ENCODE measurements at regions not wholly inside any gene's neighbourhood (a gene's known extent, or its start where the extent isn't known, plus 50 kb on each side); places are given as distances from the start of the nearest gene placed in this dataset.

DNA sequence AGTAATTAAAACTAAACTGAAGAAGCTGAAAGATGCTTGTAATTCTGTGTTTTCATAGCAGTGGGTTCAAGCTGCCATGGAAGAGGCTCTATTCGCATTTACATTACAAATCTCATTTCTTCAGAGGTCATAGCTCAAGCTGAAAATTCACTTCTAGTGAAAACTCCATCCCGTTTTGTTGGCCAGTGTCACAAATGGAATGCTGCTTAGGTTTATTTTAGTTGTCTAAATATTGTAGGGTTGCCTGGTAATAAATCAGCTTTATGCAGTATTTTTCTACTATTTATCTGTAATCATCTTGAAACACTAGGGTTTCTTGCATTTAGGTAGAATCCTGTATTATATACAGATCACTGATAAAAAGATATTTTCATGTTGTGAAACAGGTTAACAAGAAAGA is 240.6 kb downstream of the PTBP2 start:
- H3K4me1 ChIP-seq (ENCODE audit: control insufficient read depth, insufficient read depth, low read length, poor library complexity, severe bottlenecking) = no peaks in the 10 kb centered on the region
- no peaks in the 10 kb centered on the region for H3K9me3 ChIP-seq (ENCODE audit: control insufficient read depth, low read length)
- no peak for DNase-seq
- H3K27ac ChIP-seq (ENCODE audit: insufficient read depth, low read length, poor library complexity, severe bottlenecking) = no peak overlapping the region
- no peaks in the 10 kb centered on the region for H3K36me3 ChIP-seq (ENCODE audit: control insufficient read depth, insufficient read depth, low read length)
- no peak overlapping the region for H3K4me3 ChIP-seq (ENCODE audit: insufficient read depth, low read depth, low read length, poor library complexity, severe bottlenecking)
- H3K27me3 ChIP-seq (replicated peaks; ENCODE audit: control insufficient read depth, insufficient read depth, low read length, poor library complexity, severe bottlenecking) = no peaks in the 10 kb centered on the region

DNA sequence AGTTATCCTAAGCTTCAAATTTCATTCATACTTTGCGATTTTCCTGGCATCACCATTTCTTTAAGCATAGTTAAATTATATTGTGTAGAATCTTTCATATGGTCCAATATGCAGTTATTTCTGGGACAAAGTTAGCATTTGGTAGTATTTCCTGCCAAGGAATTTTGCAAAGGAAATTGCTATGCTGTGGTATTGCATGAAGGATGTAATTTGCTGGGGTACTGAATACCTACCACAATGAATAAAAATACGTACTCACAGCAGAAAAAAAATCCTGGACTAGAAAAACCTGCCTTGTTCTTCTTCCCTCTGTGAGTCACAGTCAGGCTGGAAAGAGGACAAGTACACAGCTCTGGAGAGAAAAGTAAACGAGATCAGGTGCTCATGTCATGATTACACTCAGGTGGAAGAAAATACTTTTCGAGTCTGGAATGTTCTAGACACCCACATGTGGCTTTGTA is 241.2 kb downstream of the PTBP2 start:
- H3K4me3 ChIP-seq (ENCODE audit: insufficient read depth, low read depth, low read length, poor library complexity, severe bottlenecking) = no peak overlapping the region
- no peaks in the 10 kb centered on the region for H3K4me1 ChIP-seq (ENCODE audit: control insufficient read depth, insufficient read depth, low read length, poor library complexity, severe bottlenecking)
- no peak overlapping the region for H3K27ac ChIP-seq (ENCODE audit: insufficient read depth, low read length, poor library complexity, severe bottlenecking)
- no peaks in the 10 kb centered on the region for H3K9me3 ChIP-seq (ENCODE audit: control insufficient read depth, low read length)
- H3K27me3 ChIP-seq (replicated peaks; ENCODE audit: control insufficient read depth, insufficient read depth, low read length, poor library complexity, severe bottlenecking) = no peaks in the 10 kb centered on the region
- H3K36me3 ChIP-seq (ENCODE audit: control insufficient read depth, insufficient read depth, low read length) = no peaks in the 10 kb centered on the region
- DNase-seq = no peak

- Histone ChIP-seq H3K9me3 (ENCODE audit: control insufficient read depth, low read length) (no peaks in the 10 kb centered on the region), H3K4me3 (ENCODE audit: insufficient read depth, low read depth, low read length, poor library complexity, severe bottlenecking) (no peak overlapping the region), H3K4me1 (ENCODE audit: control insufficient read depth, insufficient read depth, low read length, poor library complexity, severe bottlenecking) (no peaks in the 10 kb centered on the region), H3K27me3 (replicated peaks; ENCODE audit: control insufficient read depth, insufficient read depth, low read length, poor library complexity, severe bottlenecking) (no peaks in the 10 kb centered on the region), H3K36me3 (ENCODE audit: control insufficient read depth, insufficient read depth, low read length) (no peaks in the 10 kb centered on the region), H3K27ac (ENCODE audit: insufficient read depth, low read length, poor library complexity, severe bottlenecking) (no peak overlapping the region)
- DNase-seq = no peak
Measured at GRCh38 chr1:96964761-96965160, 243.2 kb downstream of the PTBP2 start.

GRCh38 chr1:96966536-96967138 is 245.1 kb downstream of the PTBP2 start:
- Histone ChIP-seq H3K27me3 (replicated peaks; ENCODE audit: control insufficient read depth, insufficient read depth, low read length, poor library complexity, severe bottlenecking) (no peaks in the 10 kb centered on the region), H3K9me3 (ENCODE audit: control insufficient read depth, low read length) (no peaks in the 10 kb centered on the region), H3K36me3 (ENCODE audit: control insufficient read depth, insufficient read depth, low read length) (no peaks in the 10 kb centered on the region), H3K4me3 (ENCODE audit: insufficient read depth, low read depth, low read length, poor library complexity, severe bottlenecking) (no peak overlapping the region), H3K27ac (ENCODE audit: insufficient read depth, low read length, poor library complexity, severe bottlenecking) (no peak overlapping the region), H3K4me1 (ENCODE audit: control insufficient read depth, insufficient read depth, low read length, poor library complexity, severe bottlenecking) (no peaks in the 10 kb centered on the region)
- peak; percentile 37 to 62 (median 41) for DNase-seq

DNA sequence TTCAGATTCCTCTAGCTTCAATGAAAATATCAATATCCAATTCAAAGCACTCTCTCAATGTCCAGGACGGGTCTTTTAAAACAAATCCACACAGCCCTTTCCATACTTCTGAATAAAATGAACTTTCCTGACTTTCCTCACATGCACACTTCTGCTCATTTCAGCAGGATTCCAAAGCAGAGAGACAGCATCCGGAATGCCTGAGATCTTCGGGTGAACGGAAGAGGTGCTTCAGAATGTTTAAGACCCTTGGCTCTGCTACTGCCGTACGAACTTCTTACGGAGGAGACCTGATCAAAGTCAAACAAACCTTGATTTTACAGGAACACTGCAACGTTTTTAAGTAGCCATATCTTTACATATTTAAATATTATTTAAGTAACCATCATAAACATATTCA is 245.7 kb downstream of the PTBP2 start:
- no peak overlapping the region for H3K4me3 ChIP-seq (ENCODE audit: insufficient read depth, low read depth, low read length, poor library complexity, severe bottlenecking)
- H3K9me3 ChIP-seq (ENCODE audit: control insufficient read depth, low read length) = no peaks in the 10 kb centered on the region
- H3K27ac ChIP-seq (ENCODE audit: insufficient read depth, low read length, poor library complexity, severe bottlenecking) = no peak overlapping the region
- no peaks in the 10 kb centered on the region for H3K36me3 ChIP-seq (ENCODE audit: control insufficient read depth, insufficient read depth, low read length)
- no peak for DNase-seq
- H3K4me1 ChIP-seq (ENCODE audit: control insufficient read depth, insufficient read depth, low read length, poor library complexity, severe bottlenecking) = no peaks in the 10 kb centered on the region
- no peaks in the 10 kb centered on the region for H3K27me3 ChIP-seq (replicated peaks; ENCODE audit: control insufficient read depth, insufficient read depth, low read length, poor library complexity, severe bottlenecking)

- Histone ChIP-seq H3K27me3 (replicated peaks; ENCODE audit: control insufficient read depth, insufficient read depth, low read length, poor library complexity, severe bottlenecking) (no peaks in the 10 kb centered on the region), H3K4me3 (ENCODE audit: insufficient read depth, low read depth, low read length, poor library complexity, severe bottlenecking) (no peak overlapping the region), H3K9me3 (ENCODE audit: control insufficient read depth, low read length) (no peaks in the 10 kb centered on the region), H3K36me3 (ENCODE audit: control insufficient read depth, insufficient read depth, low read length) (no peaks in the 10 kb centered on the region), H3K27ac (ENCODE audit: insufficient read depth, low read length, poor library complexity, severe bottlenecking) (no peak overlapping the region), H3K4me1 (ENCODE audit: control insufficient read depth, insufficient read depth, low read length, poor library complexity, severe bottlenecking) (no peaks in the 10 kb centered on the region)
- DNase-seq = no peak
Measured at GRCh38 chr1:96968541-96968940, 247.0 kb downstream of the PTBP2 start.

- H3K4me1 ChIP-seq (ENCODE audit: control insufficient read depth, insufficient read depth, low read length, poor library complexity, severe bottlenecking) = no peaks in the 10 kb centered on the region
- DNase-seq = no peak
- H3K9me3 ChIP-seq (ENCODE audit: control insufficient read depth, low read length) = no peaks in the 10 kb centered on the region
- no peaks in the 10 kb centered on the region for H3K27me3 ChIP-seq (replicated peaks; ENCODE audit: control insufficient read depth, insufficient read depth, low read length, poor library complexity, severe bottlenecking)
- no peak overlapping the region for H3K4me3 ChIP-seq (ENCODE audit: insufficient read depth, low read depth, low read length, poor library complexity, severe bottlenecking)
- H3K36me3 ChIP-seq (ENCODE audit: control insufficient read depth, insufficient read depth, low read length) = no peaks in the 10 kb centered on the region
- no peak overlapping the region for H3K27ac ChIP-seq (ENCODE audit: insufficient read depth, low read length, poor library complexity, severe bottlenecking)
Measured at GRCh38 chr1:96968983-96969382, 247.4 kb downstream of the PTBP2 start.

DNA sequence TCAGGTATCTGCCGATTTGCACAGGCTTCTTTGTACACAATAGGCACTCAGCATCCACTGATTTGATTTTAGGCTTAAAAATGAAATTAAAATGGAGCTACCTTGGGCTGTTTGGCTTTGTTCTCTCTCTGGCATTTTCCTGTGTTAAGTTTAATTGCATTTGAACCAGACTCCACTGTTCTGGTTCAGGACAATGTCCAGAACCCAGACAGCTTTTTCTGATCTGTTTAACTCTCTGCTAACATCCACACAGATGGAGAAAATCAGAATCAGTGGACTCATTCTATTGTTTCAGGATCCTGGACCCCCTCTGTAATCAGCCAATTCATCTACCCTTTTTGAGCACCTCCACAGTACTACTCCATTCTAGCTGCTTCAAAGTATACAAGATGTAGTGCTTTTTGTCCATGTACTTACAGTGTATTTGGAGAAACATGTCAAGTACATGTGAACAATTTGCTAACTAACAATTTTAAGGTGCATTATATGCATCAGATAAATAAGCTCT is 248.1 kb downstream of the PTBP2 start:
- no peak for DNase-seq
- Histone ChIP-seq H3K4me3 (ENCODE audit: insufficient read depth, low read depth, low read length, poor library complexity, severe bottlenecking) (no peak overlapping the region), H3K4me1 (ENCODE audit: control insufficient read depth, insufficient read depth, low read length, poor library complexity, severe bottlenecking) (no peaks in the 10 kb centered on the region), H3K27ac (ENCODE audit: insufficient read depth, low read length, poor library complexity, severe bottlenecking) (no peak overlapping the region), H3K9me3 (ENCODE audit: control insufficient read depth, low read length) (no peaks in the 10 kb centered on the region), H3K36me3 (ENCODE audit: control insufficient read depth, insufficient read depth, low read length) (no peaks in the 10 kb centered on the region), H3K27me3 (replicated peaks; ENCODE audit: control insufficient read depth, insufficient read depth, low read length, poor library complexity, severe bottlenecking) (no peaks in the 10 kb centered on the region)

GRCh38 chr1:96971439-96971838 is 249.9 kb downstream of the PTBP2 start:
- Histone ChIP-seq H3K36me3 (ENCODE audit: control insufficient read depth, insufficient read depth, low read length) (no peaks in the 10 kb centered on the region), H3K27me3 (replicated peaks; ENCODE audit: control insufficient read depth, insufficient read depth, low read length, poor library complexity, severe bottlenecking) (no peaks in the 10 kb centered on the region), H3K4me3 (ENCODE audit: insufficient read depth, low read depth, low read length, poor library complexity, severe bottlenecking) (no peak overlapping the region), H3K27ac (ENCODE audit: insufficient read depth, low read length, poor library complexity, severe bottlenecking) (no peak overlapping the region), H3K4me1 (ENCODE audit: control insufficient read depth, insufficient read depth, low read length, poor library complexity, severe bottlenecking) (no peaks in the 10 kb centered on the region), H3K9me3 (ENCODE audit: control insufficient read depth, low read length) (no peaks in the 10 kb centered on the region)
- no peak for DNase-seq

DNA sequence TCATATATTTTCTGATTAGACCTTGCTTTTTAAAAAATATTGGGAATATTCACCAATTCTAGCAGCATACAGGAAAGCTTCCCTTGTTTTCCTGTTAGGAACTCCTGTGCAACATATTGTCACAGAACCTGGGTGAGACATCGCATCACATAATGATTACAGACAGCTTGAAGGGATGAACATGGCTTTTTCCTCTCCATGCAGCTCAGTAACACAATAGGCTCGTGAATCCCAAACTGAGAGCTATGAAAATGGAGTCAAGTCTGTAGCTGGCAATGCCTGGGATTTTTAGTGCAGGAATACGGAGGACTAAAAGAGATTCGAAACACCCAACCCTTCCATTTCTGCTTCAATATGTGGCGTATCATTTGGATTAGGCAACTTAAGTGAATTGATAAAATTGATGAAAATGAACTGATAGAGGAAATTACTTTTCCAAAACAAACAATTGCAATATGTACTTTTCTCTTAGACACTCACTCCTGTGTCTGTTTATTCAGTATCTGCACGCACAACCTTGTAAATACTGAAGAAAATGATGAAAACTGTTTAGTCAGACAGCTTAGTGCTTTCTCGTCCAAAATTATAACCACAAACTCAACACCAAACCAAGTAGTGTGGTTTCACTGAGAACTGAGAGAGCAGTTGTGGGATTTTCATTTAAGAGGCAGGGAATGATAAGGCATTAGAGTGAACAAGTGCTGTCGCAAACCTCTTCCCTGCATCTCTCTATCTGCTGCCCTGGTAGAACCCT is 250.4 kb downstream of the PTBP2 start:
- no peaks in the 10 kb centered on the region for H3K27me3 ChIP-seq (replicated peaks; ENCODE audit: control insufficient read depth, insufficient read depth, low read length, poor library complexity, severe bottlenecking)
- no peaks in the 10 kb centered on the region for H3K36me3 ChIP-seq (ENCODE audit: control insufficient read depth, insufficient read depth, low read length)
- H3K4me1 ChIP-seq (ENCODE audit: control insufficient read depth, insufficient read depth, low read length, poor library complexity, severe bottlenecking) = no peaks in the 10 kb centered on the region
- H3K9me3 ChIP-seq (ENCODE audit: control insufficient read depth, low read length) = no peaks in the 10 kb centered on the region
- DNase-seq = no peak
- no peak overlapping the region for H3K27ac ChIP-seq (ENCODE audit: insufficient read depth, low read length, poor library complexity, severe bottlenecking)
- H3K4me3 ChIP-seq (ENCODE audit: insufficient read depth, low read depth, low read length, poor library complexity, severe bottlenecking) = no peak overlapping the region

Measured in effector memory CD4-positive, alpha-beta T cell (primary cell).